Psoas muscle (tissue), 7 donors: ENCODE measurements at regions not wholly inside any gene's neighbourhood (a gene's known extent, or its start where the extent isn't known, plus 50 kb on each side); places are given as distances from the start of the nearest gene placed in this dataset.
A peak's percentile ranks its signal among the peaks of the same experiment; 100 is the strongest.
"Not testable (repeated sequence)": the region's sequence is repeated elsewhere in the genome, so short reads cannot be mapped to it uniquely, and the experiment has no call there.

Experiments used
- ATAC-seq, 4 donors: fragments of 200-7000 bp; cut with Tn5 transposase; one replicate each; pipeline ENCODE4 v1.9.1; 2020; ENCODE audit warnings: moderate library complexity in 3 of 4, mild to moderate bottlenecking in 2 of 4
- DNase-seq, 2 donors: peaks; one replicate each; pipeline ENCODE4 v3.0.0-alpha.2; 2020
- H3K27ac ChIP-seq: fragments of 200-600 bp; one replicate; pipeline ENCODE4 v1.8.0; 2022
- H3K27me3 ChIP-seq, 3 donors: fragments of 200-600 bp in 1 of 3; one replicate each; pipeline versions ENCODE4 v1.6.1 to v1.8.0; 2013 to 2022; ENCODE audit warnings: low read length in 2 of 3, mild to moderate bottlenecking in 2 of 3, moderate library complexity in 1 of 3; ENCODE audit not compliant: insufficient read depth in 3 of 3
- H3K36me3 ChIP-seq, 2 donors: fragments of 200-600 bp in 1 of 2; one replicate each; pipeline versions ENCODE4 v1.6.1 to v1.8.0; 2013 to 2022; ENCODE audit warnings: low read depth in 1 of 2, mild to moderate bottlenecking in 1 of 2, moderate library complexity in 1 of 2; ENCODE audit not compliant: insufficient read depth in 1 of 2
- H3K4me1 ChIP-seq: fragments of 200-600 bp; one replicate; pipeline ENCODE4 v1.8.0; 2022
- H3K4me3 ChIP-seq: fragments of 200-600 bp; one replicate; pipeline ENCODE4 v1.8.0; 2022; ENCODE audit warnings: mild to moderate bottlenecking
- H3K9me3 ChIP-seq: fragments of 200-600 bp; one replicate; pipeline ENCODE4 v1.8.0; 2022
- WGBS, 3 donors: extraction: QIAGEN DNeasy Blood & Tissue Kit; methylation state at CpG; one replicate each; pipeline versions ENCODE4 v1.1.6 to v1.1.7; 2013; 5-methylcytosine and 5-hydroxymethylcytosine counted together
- intact Hi-C, 2 donors: fragments of 100-400 bp; cut with DNase I; formaldehyde crosslinking; loops; one replicate each; pipeline versions ENCODE4 v1.11.0 to v1.14.2; 2022
- TF ChIP-seq, protein P1 (sequence below): fragments of 200-600 bp; IDR thresholded peaks from one replicate; pipeline ENCODE4 v1.8.0; 2022; ENCODE audit warnings: antibody characterized with exemption
- donor health status: healthy with polysubstance abuse.
- donor health status: DM: no; HTN: no; CAD: no; lungs with moderate emphysema.
- donor health status: Bipolar disorder and iron deficiency.
- donor health status: healthy.
- donor health status: DM: yes; HTN: yes; CAD: no.
- donor health status: DM: no; HTN: no; CAD: no.
- donor health status: DM: yes; HTN: yes; CAD: no.

DNA sequence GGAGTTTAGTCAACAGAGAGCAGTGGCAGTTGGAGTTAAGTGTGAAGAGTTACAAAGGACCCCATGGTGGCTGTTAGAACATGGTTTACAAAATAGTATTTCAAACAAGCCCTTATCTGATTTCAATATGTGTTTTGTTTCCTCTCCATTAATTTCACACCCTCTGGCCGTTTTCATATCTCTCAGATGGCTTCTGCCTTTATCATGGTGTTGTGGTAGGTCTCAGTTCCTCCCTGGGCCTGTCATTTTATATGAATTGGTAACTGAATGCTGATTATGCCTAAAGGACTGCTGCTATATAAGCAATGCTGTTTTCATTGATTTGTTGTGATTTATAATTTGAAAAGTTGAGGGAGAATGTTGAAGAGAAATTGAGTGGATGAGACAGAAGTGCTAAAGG lies 686.7 kb downstream of the NYAP2 start:
- H3K9me3 ChIP-seq, result no peaks in the 10 kb centered on the region
- peak overlapping the region; percentile 83 for H3K27ac ChIP-seq
- H3K27me3 ChIP-seq, result no peaks in the 10 kb centered on the region
- TF ChIP-seq, protein P1, sequence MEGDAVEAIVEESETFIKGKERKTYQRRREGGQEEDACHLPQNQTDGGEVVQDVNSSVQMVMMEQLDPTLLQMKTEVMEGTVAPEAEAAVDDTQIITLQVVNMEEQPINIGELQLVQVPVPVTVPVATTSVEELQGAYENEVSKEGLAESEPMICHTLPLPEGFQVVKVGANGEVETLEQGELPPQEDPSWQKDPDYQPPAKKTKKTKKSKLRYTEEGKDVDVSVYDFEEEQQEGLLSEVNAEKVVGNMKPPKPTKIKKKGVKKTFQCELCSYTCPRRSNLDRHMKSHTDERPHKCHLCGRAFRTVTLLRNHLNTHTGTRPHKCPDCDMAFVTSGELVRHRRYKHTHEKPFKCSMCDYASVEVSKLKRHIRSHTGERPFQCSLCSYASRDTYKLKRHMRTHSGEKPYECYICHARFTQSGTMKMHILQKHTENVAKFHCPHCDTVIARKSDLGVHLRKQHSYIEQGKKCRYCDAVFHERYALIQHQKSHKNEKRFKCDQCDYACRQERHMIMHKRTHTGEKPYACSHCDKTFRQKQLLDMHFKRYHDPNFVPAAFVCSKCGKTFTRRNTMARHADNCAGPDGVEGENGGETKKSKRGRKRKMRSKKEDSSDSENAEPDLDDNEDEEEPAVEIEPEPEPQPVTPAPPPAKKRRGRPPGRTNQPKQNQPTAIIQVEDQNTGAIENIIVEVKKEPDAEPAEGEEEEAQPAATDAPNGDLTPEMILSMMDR, result no peak
- DNase-seq, result no peak
- 29 to 44% (median 43%) methylated on average over 1 of the region's 1 CpG for WGBS, 3 donors
- H3K4me3 ChIP-seq, result no peak overlapping the region
- H3K4me1 ChIP-seq, result peaks cover 14% of the 10 kb centered on the region
- intact Hi-C loops, result no loop called here
- no peak for ATAC-seq
- no peaks in the 10 kb centered on the region for H3K36me3 ChIP-seq

GRCh38 chr2:226085425-226085824 lies 685.9 kb downstream of the NYAP2 start:
- H3K36me3 ChIP-seq, H3K4me3 ChIP-seq, H3K27ac ChIP-seq, DNase-seq, H3K9me3 ChIP-seq, intact Hi-C loops, H3K27me3 ChIP-seq, ATAC-seq: not testable (repeated sequence)
- H3K4me1 ChIP-seq, result peaks cover 17% of the 10 kb centered on the region

GRCh38 chr2:226080334-226080733 lies 680.8 kb downstream of the NYAP2 start:
- H3K4me1 ChIP-seq, result peaks cover 7% of the 10 kb centered on the region
- ATAC-seq (no peak), DNase-seq (no peak)
- no peak overlapping the region for H3K4me3 ChIP-seq
- no peaks in the 10 kb centered on the region for H3K27me3 ChIP-seq
- no peak overlapping the region for H3K27ac ChIP-seq
- TF ChIP-seq, protein P1, result no peak
- H3K36me3 ChIP-seq, result no peaks in the 10 kb centered on the region
- no peaks in the 10 kb centered on the region for H3K9me3 ChIP-seq
- intact Hi-C loops, result no loop called here

- intact Hi-C loops, result no loop called here
- peak; percentile 48 to 83 (median 77) for ATAC-seq
- Histone ChIP-seq H3K4me3 (no peak overlapping the region), H3K27me3 (no peaks in the 10 kb centered on the region), H3K4me1 (peaks cover 7% of the 10 kb centered on the region), H3K9me3 (no peaks in the 10 kb centered on the region), H3K27ac (no peak overlapping the region), H3K36me3 (no peaks in the 10 kb centered on the region)
- TF ChIP-seq, protein P1, result no peak
- DNase-seq, result no peak
Observed at GRCh38 chr2:226079671-226080181, 680.2 kb downstream of the NYAP2 start.

DNA sequence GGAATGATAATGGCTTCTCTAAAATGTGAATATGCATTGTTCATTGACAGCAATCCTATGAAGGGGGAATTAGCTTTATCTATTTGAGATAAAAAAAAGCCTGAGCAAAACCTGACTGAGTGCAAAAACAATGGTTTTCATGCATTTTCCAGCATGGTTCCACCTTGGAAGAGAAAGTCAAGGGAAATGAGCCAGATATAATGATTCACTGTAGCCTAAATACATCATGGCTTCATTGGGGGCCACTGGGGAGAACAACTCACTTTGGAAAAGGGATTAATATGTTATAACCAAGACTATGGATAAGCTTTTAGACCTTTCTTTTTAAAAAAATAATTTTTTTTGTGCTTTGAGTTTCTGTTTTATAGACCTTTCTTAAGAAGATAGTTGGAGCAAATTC lies 679.7 kb downstream of the NYAP2 start:
- ATAC-seq (peak in 2 of 4 donors; percentile 42 to 56), DNase-seq (no peak)
- peaks cover 7% of the 10 kb centered on the region for H3K4me1 ChIP-seq
- no peaks in the 10 kb centered on the region for H3K9me3 ChIP-seq
- intact Hi-C loops, result no loop called here
- TF ChIP-seq, protein P1, result no peak
- H3K4me3 ChIP-seq, result no peak overlapping the region
- H3K36me3 ChIP-seq, result no peaks in the 10 kb centered on the region
- no peaks in the 10 kb centered on the region for H3K27me3 ChIP-seq
- no peak overlapping the region for H3K27ac ChIP-seq
